ENCODE measurements at regions not wholly inside any gene's neighbourhood (a gene's known extent, or its start where the extent isn't known, plus 50 kb on each side); places are given as distances from the start of the nearest gene placed in this dataset.
"Not testable (repeated sequence)": the region's sequence is repeated elsewhere in the genome, so short reads cannot be mapped to it uniquely, and the experiment has no call there.

DNA sequence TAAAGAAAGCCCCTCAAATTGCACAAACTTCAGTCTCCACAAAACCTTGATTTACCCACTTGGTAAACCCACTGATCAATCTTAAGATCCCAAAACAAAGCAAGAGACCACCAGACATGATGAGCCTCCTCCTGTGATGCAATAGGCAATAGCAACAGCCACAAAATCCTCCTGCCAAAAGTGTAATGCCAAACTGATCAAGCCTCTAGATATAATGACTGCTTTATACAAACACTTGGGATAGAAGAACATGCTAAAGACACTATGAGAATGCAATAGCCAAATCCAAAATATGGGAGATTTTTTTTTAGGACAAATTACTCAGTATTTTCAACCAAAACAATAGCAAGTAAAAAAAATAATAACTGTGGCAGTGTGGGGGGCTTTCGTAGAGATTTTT lies 64.9 kb upstream of the PTGFRN start:
- Histone ChIP-seq H3K9me3 (ENCODE audit: low read depth, low read length) (no peaks in the 10 kb centered on the region; the same call in 1 of the 2 replicates), H3K4me3 (no peak overlapping the region), H3K27ac (no peak overlapping the region), H3K36me3 (ENCODE audit: insufficient read depth, low read length) (no peaks in the 10 kb centered on the region), H3K9ac (ENCODE audit: insufficient read length) (no peak overlapping the region)
- TF ChIP-seq POLR2AphosphoS5 (IDR thresholded peaks at IDR 0.05; ENCODE audit: borderline replicate concordance, low read depth, low read length) (no peak), EZH2 (IDR thresholded peaks at IDR 0.05) (no peak), FOXP2 (optimal IDR thresholded peaks at IDR 0.05; ENCODE audit: control extremely low read depth, extremely low read length, insufficient read depth) (no peak)
- no peak for DNase-seq (ENCODE audit: low read depth, low spot score)

- TF ChIP-seq FOXP2 (optimal IDR thresholded peaks at IDR 0.05; ENCODE audit: control extremely low read depth, extremely low read length, insufficient read depth) (no peak), EZH2 (IDR thresholded peaks at IDR 0.05) (no peak), POLR2AphosphoS5 (IDR thresholded peaks at IDR 0.05; ENCODE audit: borderline replicate concordance, low read depth, low read length) (no peak)
- H3K9me3 ChIP-seq (ENCODE audit: low read depth, low read length): no peaks in the 10 kb centered on the region; the same call in 1 of the 2 replicates
- H3K36me3 ChIP-seq (ENCODE audit: insufficient read depth, low read length): no peaks in the 10 kb centered on the region
- H3K9ac ChIP-seq (ENCODE audit: insufficient read length): no peak overlapping the region
- no peak overlapping the region for H3K4me3 ChIP-seq
- H3K27ac ChIP-seq: no peak overlapping the region
- no peak for DNase-seq (ENCODE audit: low read depth, low spot score)
Observed at GRCh38 chr1:116847190-116847589, 62.5 kb upstream of the PTGFRN start.

DNA sequence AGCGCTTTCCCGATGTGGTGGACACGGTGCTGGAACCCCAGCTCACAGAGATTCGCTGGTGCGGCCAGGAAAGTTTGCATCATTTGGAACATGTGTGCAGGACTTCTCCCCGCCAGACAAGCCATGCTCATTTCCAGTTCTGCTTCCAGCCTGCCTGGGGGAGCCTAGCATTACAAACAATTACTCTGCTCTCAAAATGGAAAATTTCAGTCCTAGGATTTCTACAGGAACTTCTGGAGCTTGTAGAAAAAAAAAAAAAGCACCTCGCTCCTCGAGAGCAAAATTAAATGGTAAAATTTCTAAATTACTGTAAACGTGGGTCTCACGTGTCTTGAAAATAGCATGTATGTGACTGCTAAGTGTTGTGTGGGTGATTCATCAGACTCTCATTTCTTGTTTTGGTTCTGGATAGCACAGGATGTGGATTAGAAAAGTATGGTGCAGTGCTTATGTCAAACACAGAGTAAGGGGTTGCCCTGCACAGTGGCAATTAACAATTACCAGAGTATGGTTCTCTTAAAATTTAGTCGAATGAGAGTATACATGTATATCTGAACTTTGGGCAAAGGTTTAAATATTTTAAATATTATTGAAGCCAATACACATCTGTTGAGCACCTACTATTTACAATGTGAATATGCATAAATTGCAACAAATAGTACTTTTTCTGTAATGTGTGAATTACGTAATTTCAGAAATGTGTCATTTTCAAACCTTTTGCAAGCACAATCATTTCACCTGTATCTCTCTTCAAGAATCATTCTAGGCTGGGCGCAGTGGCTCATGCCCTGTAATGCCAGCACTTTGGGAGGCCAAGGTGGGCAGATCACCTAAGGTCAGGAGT lies 61.8 kb upstream of the PTGFRN start:
- no peak overlapping the region for H3K27ac ChIP-seq
- no peak overlapping the region for H3K9ac ChIP-seq (ENCODE audit: insufficient read length)
- no peaks in the 10 kb centered on the region; the same call in 1 of the 2 replicates for H3K9me3 ChIP-seq (ENCODE audit: low read depth, low read length)
- no peak for DNase-seq (ENCODE audit: low read depth, low spot score)
- no peaks in the 10 kb centered on the region for H3K36me3 ChIP-seq (ENCODE audit: insufficient read depth, low read length)
- H3K4me3 ChIP-seq: no peak overlapping the region
- TF ChIP-seq FOXP2 (optimal IDR thresholded peaks at IDR 0.05; ENCODE audit: control extremely low read depth, extremely low read length, insufficient read depth) (no peak), EZH2 (IDR thresholded peaks at IDR 0.05) (no peak), POLR2AphosphoS5 (IDR thresholded peaks at IDR 0.05; ENCODE audit: borderline replicate concordance, low read depth, low read length) (no peak)

DNA sequence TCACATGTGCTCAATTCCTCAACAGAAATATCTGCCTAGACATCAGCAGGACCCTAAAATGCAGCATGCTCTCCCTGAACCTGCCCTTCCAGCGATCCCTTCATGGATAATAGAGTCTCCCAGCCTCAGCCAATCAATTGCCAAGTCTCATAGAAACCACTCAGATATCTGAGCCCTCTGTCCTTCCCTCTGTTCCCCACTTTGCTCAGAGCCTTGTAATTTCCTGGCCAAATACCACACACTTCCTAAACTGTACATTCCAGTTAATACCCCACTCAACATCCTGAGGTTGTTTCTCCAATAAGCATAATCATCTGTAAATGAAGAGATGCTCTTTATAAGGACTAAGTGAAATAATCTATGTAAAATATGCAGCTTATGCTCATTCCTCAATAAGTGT lies 59.3 kb upstream of the PTGFRN start:
- TF ChIP-seq EZH2 (IDR thresholded peaks at IDR 0.05) (no peak), FOXP2 (optimal IDR thresholded peaks at IDR 0.05; ENCODE audit: control extremely low read depth, extremely low read length, insufficient read depth) (no peak), POLR2AphosphoS5 (IDR thresholded peaks at IDR 0.05; ENCODE audit: borderline replicate concordance, low read depth, low read length) (no peak)
- H3K9ac ChIP-seq (ENCODE audit: insufficient read length): no peak overlapping the region
- no peak overlapping the region for H3K4me3 ChIP-seq
- H3K27ac ChIP-seq: no peak overlapping the region
- H3K36me3 ChIP-seq (ENCODE audit: insufficient read depth, low read length): no peaks in the 10 kb centered on the region
- no peak for DNase-seq (ENCODE audit: low read depth, low spot score)
- no peaks in the 10 kb centered on the region for H3K9me3 ChIP-seq (ENCODE audit: low read depth, low read length)

GRCh38 chr1:116851189-116851588 lies 58.5 kb upstream of the PTGFRN start:
- H3K9ac ChIP-seq (ENCODE audit: insufficient read length): not testable (repeated sequence)

GRCh38 chr1:116851846-116852245 lies 57.9 kb upstream of the PTGFRN start:
- no peak overlapping the region for H3K4me3 ChIP-seq
- no peak for DNase-seq (ENCODE audit: low read depth, low spot score)
- H3K9ac ChIP-seq (ENCODE audit: insufficient read length): no peak overlapping the region
- no peaks in the 10 kb centered on the region for H3K36me3 ChIP-seq (ENCODE audit: insufficient read depth, low read length)
- no peak for TF ChIP-seq FOXP2 (optimal IDR thresholded peaks at IDR 0.05; ENCODE audit: control extremely low read depth, extremely low read length, insufficient read depth)
- no peak for TF ChIP-seq POLR2AphosphoS5 (IDR thresholded peaks at IDR 0.05; ENCODE audit: borderline replicate concordance, low read depth, low read length)
- TF ChIP-seq EZH2 (IDR thresholded peaks at IDR 0.05): no peak
- H3K27ac ChIP-seq: no peak overlapping the region
- H3K9me3 ChIP-seq (ENCODE audit: low read depth, low read length): no peaks in the 10 kb centered on the region

More at GRCh38 chr1:116851189-116851588, 58.5 kb upstream of the PTGFRN start:
- H3K27ac ChIP-seq; DNase-seq (ENCODE audit: low read depth, low spot score); H3K36me3 ChIP-seq (ENCODE audit: insufficient read depth, low read length); H3K4me3 ChIP-seq; H3K9me3 ChIP-seq (ENCODE audit: low read depth, low read length): not testable (repeated sequence)

DNA sequence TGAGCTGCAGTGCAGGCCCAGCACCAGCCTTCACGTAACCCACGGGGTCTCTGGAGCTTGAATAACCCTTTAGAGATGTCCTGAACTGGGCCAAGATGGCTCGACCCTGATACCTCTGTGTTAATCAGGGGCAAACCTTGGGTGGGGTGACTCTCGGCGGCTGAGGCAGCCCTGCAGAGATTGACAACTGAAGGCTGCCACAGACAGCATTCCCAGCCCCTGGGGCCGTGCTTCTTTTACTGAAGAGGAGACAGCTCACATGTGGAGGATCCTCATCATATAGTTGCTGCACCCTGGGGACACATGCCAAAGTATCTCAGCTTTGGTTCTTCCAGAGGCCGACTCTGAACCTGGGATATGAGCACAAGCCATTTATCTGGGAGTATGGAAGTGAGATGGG lies 57.3 kb upstream of the PTGFRN start:
- Histone ChIP-seq H3K4me3 (no peak overlapping the region), H3K9me3 (ENCODE audit: low read depth, low read length) (no peaks in the 10 kb centered on the region), H3K27ac (no peak overlapping the region), H3K9ac (ENCODE audit: insufficient read length) (no peak overlapping the region), H3K36me3 (ENCODE audit: insufficient read depth, low read length) (no peaks in the 10 kb centered on the region)
- no peak for DNase-seq (ENCODE audit: low read depth, low spot score)
- TF ChIP-seq EZH2 (IDR thresholded peaks at IDR 0.05): no peak
- no peak for TF ChIP-seq FOXP2 (optimal IDR thresholded peaks at IDR 0.05; ENCODE audit: control extremely low read depth, extremely low read length, insufficient read depth)
- no peak for TF ChIP-seq POLR2AphosphoS5 (IDR thresholded peaks at IDR 0.05; ENCODE audit: borderline replicate concordance, low read depth, low read length)

DNA sequence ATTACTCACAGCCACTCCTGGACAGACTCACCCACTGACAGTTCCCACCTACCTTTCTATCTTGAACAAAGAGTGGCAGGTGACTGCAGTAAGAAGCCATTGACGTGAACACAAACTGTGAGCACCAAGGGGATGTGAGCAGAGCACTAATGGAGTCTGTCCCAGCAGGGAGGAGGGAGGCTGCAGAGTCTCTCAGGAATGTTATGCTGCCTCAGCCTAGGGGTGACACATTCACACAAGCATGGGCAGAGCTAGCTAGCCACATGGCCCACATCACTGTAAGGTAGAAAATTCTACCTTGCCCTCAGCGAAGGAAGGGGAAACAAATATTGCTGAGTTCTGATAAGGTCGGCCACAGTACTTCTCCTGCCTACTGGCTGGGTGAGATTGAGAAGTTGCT lies 56.8 kb upstream of the PTGFRN start:
- no peaks in the 10 kb centered on the region for H3K36me3 ChIP-seq (ENCODE audit: insufficient read depth, low read length)
- no peaks in the 10 kb centered on the region for H3K9me3 ChIP-seq (ENCODE audit: low read depth, low read length)
- DNase-seq (ENCODE audit: low read depth, low spot score): no peak
- H3K27ac ChIP-seq: no peak overlapping the region
- H3K4me3 ChIP-seq: no peak overlapping the region
- H3K9ac ChIP-seq (ENCODE audit: insufficient read length): no peak overlapping the region
- TF ChIP-seq POLR2AphosphoS5 (IDR thresholded peaks at IDR 0.05; ENCODE audit: borderline replicate concordance, low read depth, low read length): no peak
- TF ChIP-seq EZH2 (IDR thresholded peaks at IDR 0.05): no peak
- no peak for TF ChIP-seq FOXP2 (optimal IDR thresholded peaks at IDR 0.05; ENCODE audit: control extremely low read depth, extremely low read length, insufficient read depth)
